ENCODE measurements at regions not wholly inside any gene's neighbourhood (a gene's known extent, or its start where the extent isn't known, plus 50 kb on each side); places are given as distances from the start of the nearest gene placed in this dataset.
A peak's percentile ranks its signal among the peaks of the same experiment; 100 is the strongest.

GRCh38 chr2:147086715-147087114, 758.1 kb upstream of the ACVR2A start:
- Histone ChIP-seq H3K9me3 (ENCODE audit: control insufficient read depth, insufficient read depth, low read length) (no peaks in the 10 kb centered on the region), H3K36me3 (ENCODE audit: control insufficient read depth, insufficient read depth, low read length) (no peaks in the 10 kb centered on the region), H3K4me1 (ENCODE audit: control insufficient read depth, insufficient read depth, low read length) (no peaks in the 10 kb centered on the region), H3K27ac (ENCODE audit: low read depth, low read length) (no peak overlapping the region), H3K4me3 (ENCODE audit: low read depth, low read length) (no peak overlapping the region), H3K27me3 (ENCODE audit: control insufficient read depth, insufficient read depth, low read length) (no peaks in the 10 kb centered on the region)
- no CpG with 5 or more reads among the region's 2 CpGs for WGBS (ENCODE audit: insufficient coverage)
- DNase-seq (ENCODE audit: low read depth in 4 of 6, low spot score in 6 of 6), result no peak

DNA sequence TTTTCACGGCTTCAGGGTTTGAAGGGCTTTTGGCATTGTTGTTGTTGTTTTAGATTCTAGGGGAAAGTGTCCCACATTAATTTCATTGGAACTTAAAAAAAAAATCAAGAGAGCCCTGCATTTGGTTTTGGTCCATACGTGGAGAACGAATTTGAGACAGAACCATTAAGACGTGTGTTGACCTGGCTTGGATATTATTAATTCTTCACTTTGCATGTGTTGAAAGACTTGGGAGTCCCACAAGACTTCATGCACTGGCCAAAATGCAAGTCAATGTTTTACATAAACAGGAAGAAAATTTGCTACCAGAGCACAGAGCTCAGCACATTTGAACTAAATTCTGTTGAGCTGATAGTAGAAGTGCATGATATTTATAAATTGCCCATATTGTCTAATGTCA, 761.2 kb upstream of the ACVR2A start:
- H3K4me1 ChIP-seq (ENCODE audit: control insufficient read depth, insufficient read depth, low read length), result no peaks in the 10 kb centered on the region
- no peak overlapping the region for H3K27ac ChIP-seq (ENCODE audit: low read depth, low read length)
- no peaks in the 10 kb centered on the region for H3K27me3 ChIP-seq (ENCODE audit: control insufficient read depth, insufficient read depth, low read length)
- no peak overlapping the region for H3K4me3 ChIP-seq (ENCODE audit: low read depth, low read length)
- H3K9me3 ChIP-seq (ENCODE audit: control insufficient read depth, insufficient read depth, low read length), result no peaks in the 10 kb centered on the region
- WGBS (ENCODE audit: insufficient coverage), result 80% methylated on average over 1 of the region's 4 CpGs
- no peaks in the 10 kb centered on the region for H3K36me3 ChIP-seq (ENCODE audit: control insufficient read depth, insufficient read depth, low read length)
- no peak for DNase-seq (ENCODE audit: low read depth in 4 of 6, low spot score in 6 of 6)

GRCh38 chr2:147082850-147083522, 761.8 kb upstream of the ACVR2A start:
- no peak overlapping the region for H3K4me3 ChIP-seq (ENCODE audit: low read depth, low read length)
- H3K9me3 ChIP-seq (ENCODE audit: control insufficient read depth, insufficient read depth, low read length), result no peaks in the 10 kb centered on the region
- no peaks in the 10 kb centered on the region for H3K27me3 ChIP-seq (ENCODE audit: control insufficient read depth, insufficient read depth, low read length)
- no peaks in the 10 kb centered on the region for H3K4me1 ChIP-seq (ENCODE audit: control insufficient read depth, insufficient read depth, low read length)
- no peak overlapping the region for H3K27ac ChIP-seq (ENCODE audit: low read depth, low read length)
- DNase-seq (ENCODE audit: low read depth in 4 of 6, low spot score in 6 of 6), result peak; percentile 76 to 97 (median 82)
- H3K36me3 ChIP-seq (ENCODE audit: control insufficient read depth, insufficient read depth, low read length), result no peaks in the 10 kb centered on the region
- WGBS (ENCODE audit: insufficient coverage), result no CpG with 5 or more reads among the region's 3 CpGs

DNA sequence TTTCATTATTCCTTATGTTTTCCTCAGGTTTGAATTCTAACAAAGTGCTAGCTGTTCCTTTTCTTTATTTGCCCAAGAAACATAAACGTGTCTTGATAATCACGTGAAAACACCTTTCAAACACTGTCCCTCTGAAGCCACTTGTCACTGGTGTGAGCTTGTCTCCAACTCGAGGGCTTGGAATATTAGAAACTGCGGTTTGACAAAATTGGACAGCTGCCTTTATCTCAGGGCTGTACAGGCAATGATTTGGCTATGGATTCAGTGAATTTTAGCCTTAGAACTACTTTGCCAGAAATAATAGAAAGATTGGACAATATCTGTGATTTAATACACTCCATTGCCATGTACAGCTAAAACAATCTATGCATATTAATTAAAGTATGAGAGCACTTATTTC, 763.0 kb upstream of the ACVR2A start:
- no peak for DNase-seq (ENCODE audit: low read depth in 4 of 6, low spot score in 6 of 6)
- H3K27me3 ChIP-seq (ENCODE audit: control insufficient read depth, insufficient read depth, low read length), result no peaks in the 10 kb centered on the region
- H3K27ac ChIP-seq (ENCODE audit: low read depth, low read length), result no peak overlapping the region
- no peak overlapping the region for H3K4me3 ChIP-seq (ENCODE audit: low read depth, low read length)
- H3K9me3 ChIP-seq (ENCODE audit: control insufficient read depth, insufficient read depth, low read length), result no peaks in the 10 kb centered on the region
- WGBS (ENCODE audit: insufficient coverage), result 75% methylated on average over 2 of the region's 4 CpGs
- no peaks in the 10 kb centered on the region for H3K36me3 ChIP-seq (ENCODE audit: control insufficient read depth, insufficient read depth, low read length)
- no peaks in the 10 kb centered on the region for H3K4me1 ChIP-seq (ENCODE audit: control insufficient read depth, insufficient read depth, low read length)

DNA sequence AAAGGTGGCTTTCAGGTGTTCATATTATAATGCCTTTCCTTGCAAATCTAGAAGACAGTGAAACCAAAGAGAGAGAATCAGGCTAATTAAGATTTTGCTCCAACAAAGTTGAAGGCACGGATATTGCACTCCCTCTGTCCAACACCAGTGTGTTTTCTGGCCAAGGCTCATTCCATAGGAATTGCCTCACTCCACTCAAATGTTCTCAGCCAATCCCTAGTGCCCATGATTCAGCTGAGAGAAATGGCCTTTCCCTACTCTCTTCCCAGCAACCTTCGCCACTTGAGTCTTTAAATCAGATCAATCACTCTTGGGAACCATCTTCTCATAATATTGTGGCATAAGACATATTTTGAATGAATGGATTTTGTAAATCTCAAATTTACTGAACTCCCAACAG, 768.2 kb upstream of the ACVR2A start:
- no peak overlapping the region for H3K27ac ChIP-seq (ENCODE audit: low read depth, low read length)
- no peak for DNase-seq (ENCODE audit: low read depth in 4 of 6, low spot score in 6 of 6)
- H3K4me3 ChIP-seq (ENCODE audit: low read depth, low read length), result no peak overlapping the region
- no peaks in the 10 kb centered on the region for H3K36me3 ChIP-seq (ENCODE audit: control insufficient read depth, insufficient read depth, low read length)
- WGBS (ENCODE audit: insufficient coverage), result 100% methylated on average over 1 of the region's 2 CpGs
- no peaks in the 10 kb centered on the region for H3K4me1 ChIP-seq (ENCODE audit: control insufficient read depth, insufficient read depth, low read length)
- H3K9me3 ChIP-seq (ENCODE audit: control insufficient read depth, insufficient read depth, low read length), result no peaks in the 10 kb centered on the region
- H3K27me3 ChIP-seq (ENCODE audit: control insufficient read depth, insufficient read depth, low read length), result no peaks in the 10 kb centered on the region

GRCh38 chr2:147068071-147068470, 776.8 kb upstream of the ACVR2A start:
- Histone ChIP-seq H3K27me3 (ENCODE audit: control insufficient read depth, insufficient read depth, low read length) (no peaks in the 10 kb centered on the region), H3K4me1 (ENCODE audit: control insufficient read depth, insufficient read depth, low read length) (no peaks in the 10 kb centered on the region)

GRCh38 chr2:147067136-147067535, 777.7 kb upstream of the ACVR2A start:
- Histone ChIP-seq H3K36me3 (ENCODE audit: control insufficient read depth, insufficient read depth, low read length) (no peaks in the 10 kb centered on the region), H3K27ac (ENCODE audit: low read depth, low read length) (no peak overlapping the region), H3K27me3 (ENCODE audit: control insufficient read depth, insufficient read depth, low read length) (no peaks in the 10 kb centered on the region), H3K4me3 (ENCODE audit: low read depth, low read length) (no peak overlapping the region), H3K4me1 (ENCODE audit: control insufficient read depth, insufficient read depth, low read length) (no peaks in the 10 kb centered on the region), H3K9me3 (ENCODE audit: control insufficient read depth, insufficient read depth, low read length) (no peaks in the 10 kb centered on the region)
- peak in 1 of 6 donors; percentile 76 for DNase-seq (ENCODE audit: low read depth in 4 of 6, low spot score in 6 of 6)
- no CpG with 5 or more reads among the region's 1 CpG for WGBS (ENCODE audit: insufficient coverage)

More at GRCh38 chr2:147068071-147068470, 776.8 kb upstream of the ACVR2A start:
- no peak overlapping the region for H3K4me3 ChIP-seq (ENCODE audit: low read depth, low read length)
- H3K9me3 ChIP-seq (ENCODE audit: control insufficient read depth, insufficient read depth, low read length), result no peaks in the 10 kb centered on the region
- no peaks in the 10 kb centered on the region for H3K36me3 ChIP-seq (ENCODE audit: control insufficient read depth, insufficient read depth, low read length)
- no CpG with 5 or more reads among the region's 2 CpGs for WGBS (ENCODE audit: insufficient coverage)
- DNase-seq (ENCODE audit: low read depth in 4 of 6, low spot score in 6 of 6), result no peak
- H3K27ac ChIP-seq (ENCODE audit: low read depth, low read length), result no peak overlapping the region

- no peaks in the 10 kb centered on the region for H3K27me3 ChIP-seq (ENCODE audit: control insufficient read depth, insufficient read depth, low read length)
- no peaks in the 10 kb centered on the region for H3K36me3 ChIP-seq (ENCODE audit: control insufficient read depth, insufficient read depth, low read length)
- H3K4me3 ChIP-seq (ENCODE audit: low read depth, low read length), result no peak overlapping the region
- no peaks in the 10 kb centered on the region for H3K4me1 ChIP-seq (ENCODE audit: control insufficient read depth, insufficient read depth, low read length)
- H3K27ac ChIP-seq (ENCODE audit: low read depth, low read length), result no peak overlapping the region
- no CpG with 5 or more reads among the region's 1 CpG for WGBS (ENCODE audit: insufficient coverage)
- DNase-seq (ENCODE audit: low read depth in 4 of 6, low spot score in 6 of 6), result no peak
- H3K9me3 ChIP-seq (ENCODE audit: control insufficient read depth, insufficient read depth, low read length), result no peaks in the 10 kb centered on the region
Observed at GRCh38 chr2:147062073-147062472, 782.8 kb upstream of the ACVR2A start.

- no peaks in the 10 kb centered on the region for H3K4me1 ChIP-seq (ENCODE audit: control insufficient read depth, insufficient read depth, low read length)
- no peaks in the 10 kb centered on the region for H3K9me3 ChIP-seq (ENCODE audit: control insufficient read depth, insufficient read depth, low read length)
- H3K27me3 ChIP-seq (ENCODE audit: control insufficient read depth, insufficient read depth, low read length), result no peaks in the 10 kb centered on the region
- no peak overlapping the region for H3K4me3 ChIP-seq (ENCODE audit: low read depth, low read length)
- no peak for DNase-seq (ENCODE audit: low read depth in 4 of 6, low spot score in 6 of 6)
- no peak overlapping the region for H3K27ac ChIP-seq (ENCODE audit: low read depth, low read length)
- no peaks in the 10 kb centered on the region for H3K36me3 ChIP-seq (ENCODE audit: control insufficient read depth, insufficient read depth, low read length)
- WGBS (ENCODE audit: insufficient coverage), result no CpG with 5 or more reads among the region's 1 CpG
Observed at GRCh38 chr2:147061269-147061668, 783.6 kb upstream of the ACVR2A start.

GRCh38 chr2:147057892-147058490, 786.8 kb upstream of the ACVR2A start:
- no peaks in the 10 kb centered on the region for H3K27me3 ChIP-seq (ENCODE audit: control insufficient read depth, insufficient read depth, low read length)
- H3K4me1 ChIP-seq (ENCODE audit: control insufficient read depth, insufficient read depth, low read length), result no peaks in the 10 kb centered on the region
- H3K4me3 ChIP-seq (ENCODE audit: low read depth, low read length), result no peak overlapping the region
- H3K27ac ChIP-seq (ENCODE audit: low read depth, low read length), result no peak overlapping the region
- H3K36me3 ChIP-seq (ENCODE audit: control insufficient read depth, insufficient read depth, low read length), result no peaks in the 10 kb centered on the region
- DNase-seq (ENCODE audit: low read depth in 4 of 6, low spot score in 6 of 6), result no peak
- no CpG with 5 or more reads among the region's 3 CpGs for WGBS (ENCODE audit: insufficient coverage)
- no peaks in the 10 kb centered on the region for H3K9me3 ChIP-seq (ENCODE audit: control insufficient read depth, insufficient read depth, low read length)
